SK-N-SH (cell line): ENCODE measurements at regions not wholly inside any gene's neighbourhood (a gene's known extent, or its start where the extent isn't known, plus 50 kb on each side); places are given as distances from the start of the nearest gene placed in this dataset.
A peak's percentile ranks its signal among the peaks of the same experiment; 100 is the strongest.

Experiments
- CTCF ChIP-seq: fragments of 200-600 bp; sonication (generic); IDR thresholded peaks from 2 replicates; pipeline ENCODE4 v1.6.1; 2017; ENCODE audit warnings: antibody characterized with exemption, mild to moderate bottlenecking, moderate library complexity
- EP300 ChIP-seq, 2 experiments: IDR thresholded peaks; 2 replicates each; pipeline versions ENCODE4 v1.4.0 to v1.6.1; 2012; ENCODE audit warnings: borderline replicate concordance in 1 of 2, low read depth in 1 of 2, low read length in 1 of 2
- GABPA ChIP-seq: IDR thresholded peaks from 2 replicates; pipeline ENCODE4 v1.4.0; 2012; ENCODE audit warnings: low read depth, mild to moderate bottlenecking
- SIN3A ChIP-seq: IDR thresholded peaks from 2 replicates; pipeline ENCODE4 v1.6.1; 2012; ENCODE audit warnings: low read depth, mild to moderate bottlenecking, low read length, moderate library complexity, borderline replicate concordance
- TEAD4 ChIP-seq: IDR thresholded peaks from 2 replicates; pipeline ENCODE4 v1.4.0; 2012; ENCODE audit warnings: mild to moderate bottlenecking, borderline replicate concordance; ENCODE audit not compliant: insufficient read depth

GRCh38 chr1:103416681-103417286 lies 108.7 kb upstream of the RNPC3 start:
- TF ChIP-seq TEAD4 (no peak), SIN3A (no peak), GABPA (no peak), CTCF (peak; percentile 6; the same call in 1 of the 2 replicates), EP300 (IDR thresholded peaks at IDR 0.05; ENCODE audit: borderline replicate concordance in 1 of 2, low read depth in 1 of 2, low read length in 1 of 2) (no peak)
